ENCODE measurements at regions not wholly inside any gene's neighbourhood (a gene's known extent, or its start where the extent isn't known, plus 50 kb on each side); places are given as distances from the start of the nearest gene placed in this dataset.

DNA sequence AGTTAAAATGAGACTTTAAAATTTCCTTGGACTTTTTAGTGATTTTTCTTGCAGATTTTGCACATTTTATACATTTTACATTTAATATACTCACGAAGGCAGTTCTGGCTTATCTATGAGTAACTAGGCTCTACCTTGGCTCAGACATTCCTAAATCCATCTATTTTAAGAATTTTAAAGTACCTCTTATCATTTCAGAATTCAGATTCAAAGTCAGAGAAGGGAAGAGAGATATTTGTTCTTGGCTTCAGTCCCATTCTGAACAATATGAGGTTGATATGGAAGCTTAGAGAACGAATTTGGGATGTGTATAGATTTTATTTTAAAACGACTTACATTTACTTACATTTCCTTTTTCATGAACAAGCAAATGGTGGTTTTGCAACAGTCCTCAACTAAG is 230.2 kb downstream of the LMO4 start:
- Histone ChIP-seq H3K27ac (ENCODE audit: insufficient read depth, low read length) (no peak overlapping the region), H3K4me3 (replicated peaks in 1 of 4; ENCODE audit: control extremely low read depth in 1 of 4, insufficient read depth in 1 of 4, low read depth in 3 of 4, low read length in 4 of 4) (no peak overlapping the region), H3K4me2 (ENCODE audit: extremely low read depth, insufficient read depth, low read length) (no peak overlapping the region), H3K27me3 (ENCODE audit: control insufficient read depth, insufficient read depth, low read length) (no peaks in the 10 kb centered on the region), H3K4me1 (ENCODE audit: control insufficient read depth, extremely low read depth, insufficient read depth, low read length) (no peaks in the 10 kb centered on the region), H3K9me3 (ENCODE audit: control insufficient read depth, insufficient read depth, low read depth, low read length) (no peaks in the 10 kb centered on the region), H2AFZ (ENCODE audit: low read length) (no peak overlapping the region), H3K79me2 (ENCODE audit: control insufficient read depth, insufficient read depth, low read length) (no peaks in the 10 kb centered on the region), H3K36me3 (ENCODE audit: control insufficient read depth, insufficient read depth, low read length) (no peaks in the 10 kb centered on the region), H3K9ac (ENCODE audit: insufficient read depth, low read length) (no peak overlapping the region), H4K20me1 (ENCODE audit: control insufficient read depth, extremely low read depth, insufficient read depth, low read length) (no peaks in the 10 kb centered on the region)
- peak in 1 of 2 donors; percentile 6 for DNase-seq (ENCODE audit: low read depth in 2 of 2)
- TF ChIP-seq, protein P1, sequence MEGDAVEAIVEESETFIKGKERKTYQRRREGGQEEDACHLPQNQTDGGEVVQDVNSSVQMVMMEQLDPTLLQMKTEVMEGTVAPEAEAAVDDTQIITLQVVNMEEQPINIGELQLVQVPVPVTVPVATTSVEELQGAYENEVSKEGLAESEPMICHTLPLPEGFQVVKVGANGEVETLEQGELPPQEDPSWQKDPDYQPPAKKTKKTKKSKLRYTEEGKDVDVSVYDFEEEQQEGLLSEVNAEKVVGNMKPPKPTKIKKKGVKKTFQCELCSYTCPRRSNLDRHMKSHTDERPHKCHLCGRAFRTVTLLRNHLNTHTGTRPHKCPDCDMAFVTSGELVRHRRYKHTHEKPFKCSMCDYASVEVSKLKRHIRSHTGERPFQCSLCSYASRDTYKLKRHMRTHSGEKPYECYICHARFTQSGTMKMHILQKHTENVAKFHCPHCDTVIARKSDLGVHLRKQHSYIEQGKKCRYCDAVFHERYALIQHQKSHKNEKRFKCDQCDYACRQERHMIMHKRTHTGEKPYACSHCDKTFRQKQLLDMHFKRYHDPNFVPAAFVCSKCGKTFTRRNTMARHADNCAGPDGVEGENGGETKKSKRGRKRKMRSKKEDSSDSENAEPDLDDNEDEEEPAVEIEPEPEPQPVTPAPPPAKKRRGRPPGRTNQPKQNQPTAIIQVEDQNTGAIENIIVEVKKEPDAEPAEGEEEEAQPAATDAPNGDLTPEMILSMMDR (conservative IDR thresholded peaks at IDR 0.05 in 1 of 2, IDR thresholded peaks at IDR 0.05 in 1 of 2; ENCODE audit: low read depth in 1 of 2, low read length in 2 of 2), result no peak
- TF ChIP-seq EZH2 (IDR thresholded peaks at IDR 0.05; ENCODE audit: low read length, missing control alignments), result no peak

DNA sequence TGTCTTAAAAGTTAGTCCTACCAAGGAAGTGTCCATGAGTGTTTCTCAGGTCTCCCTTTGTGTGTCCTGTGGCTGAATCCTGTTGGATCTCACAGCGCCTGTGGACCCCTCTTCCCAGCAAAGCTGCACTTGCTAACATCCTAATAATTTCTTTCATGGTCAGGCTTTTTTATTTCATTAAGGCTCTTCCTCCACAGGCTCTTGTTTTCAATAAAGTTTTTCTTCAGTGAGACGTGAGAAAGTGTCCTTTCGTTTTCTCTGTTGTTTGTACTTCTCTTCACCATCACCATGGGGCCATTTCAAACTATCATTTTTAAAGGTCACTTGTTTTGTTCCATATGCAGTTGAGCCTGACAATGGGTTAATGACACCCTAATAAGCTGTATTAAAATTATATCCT is 231.5 kb downstream of the LMO4 start:
- Histone ChIP-seq H3K9me3 (ENCODE audit: control insufficient read depth, insufficient read depth, low read depth, low read length) (no peaks in the 10 kb centered on the region), H3K27me3 (ENCODE audit: control insufficient read depth, insufficient read depth, low read length) (no peaks in the 10 kb centered on the region), H3K4me1 (ENCODE audit: control insufficient read depth, extremely low read depth, insufficient read depth, low read length) (no peaks in the 10 kb centered on the region), H3K79me2 (ENCODE audit: control insufficient read depth, insufficient read depth, low read length) (no peaks in the 10 kb centered on the region), H2AFZ (ENCODE audit: low read length) (no peak overlapping the region), H3K9ac (ENCODE audit: insufficient read depth, low read length) (no peak overlapping the region), H3K4me3 (replicated peaks in 1 of 4; ENCODE audit: control extremely low read depth in 1 of 4, insufficient read depth in 1 of 4, low read depth in 3 of 4, low read length in 4 of 4) (no peak overlapping the region), H3K4me2 (ENCODE audit: extremely low read depth, insufficient read depth, low read length) (no peak overlapping the region), H4K20me1 (ENCODE audit: control insufficient read depth, extremely low read depth, insufficient read depth, low read length) (no peaks in the 10 kb centered on the region), H3K36me3 (ENCODE audit: control insufficient read depth, insufficient read depth, low read length) (no peaks in the 10 kb centered on the region), H3K27ac (ENCODE audit: insufficient read depth, low read length) (no peak overlapping the region)
- DNase-seq (ENCODE audit: low read depth in 2 of 2), result no peak
- TF ChIP-seq, protein P1 (conservative IDR thresholded peaks at IDR 0.05 in 1 of 2, IDR thresholded peaks at IDR 0.05 in 1 of 2; ENCODE audit: low read depth in 1 of 2, low read length in 2 of 2), result no peak
- no peak for TF ChIP-seq EZH2 (IDR thresholded peaks at IDR 0.05; ENCODE audit: low read length, missing control alignments)

DNA sequence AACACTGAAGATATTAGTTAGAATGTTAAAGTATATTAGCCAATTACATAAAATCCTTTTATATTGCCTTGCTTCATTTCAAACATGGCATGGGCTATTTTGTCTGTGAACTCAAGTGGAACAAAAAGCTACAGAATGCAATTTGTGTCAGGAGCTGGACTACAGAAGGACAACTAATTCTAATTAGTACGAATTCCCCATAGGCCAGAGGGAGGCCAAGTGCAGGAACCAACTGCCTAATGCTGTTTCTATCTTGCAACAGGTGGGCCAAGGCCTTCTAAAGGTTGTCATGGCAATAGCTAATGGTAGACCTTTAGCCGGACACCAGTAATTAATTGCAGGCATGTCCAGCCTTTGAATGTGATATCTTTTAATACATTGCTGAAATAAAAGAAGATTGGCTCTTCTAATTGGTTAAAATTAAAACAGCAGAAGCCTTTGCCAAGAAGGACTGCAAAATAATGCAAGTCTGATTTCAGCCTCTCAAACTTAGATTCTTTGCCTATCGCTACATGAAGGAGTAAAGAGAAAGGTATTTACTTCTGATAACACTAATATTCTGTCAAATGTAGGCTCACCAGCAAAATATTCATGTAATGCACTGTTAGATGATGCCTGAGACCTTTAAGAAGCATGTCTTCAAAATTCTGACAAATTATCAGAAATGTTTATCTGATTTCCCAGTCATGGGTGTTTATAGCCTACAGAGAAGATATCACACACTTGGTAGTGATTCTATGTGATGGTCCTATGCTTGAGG is 232.1 kb downstream of the LMO4 start:
- H3K4me2 ChIP-seq (ENCODE audit: extremely low read depth, insufficient read depth, low read length), result no peak overlapping the region

More for the DNA sequence above, 232.1 kb downstream of the LMO4 start:
- Histone ChIP-seq H4K20me1 (ENCODE audit: control insufficient read depth, extremely low read depth, insufficient read depth, low read length) (no peaks in the 10 kb centered on the region), H3K27me3 (ENCODE audit: control insufficient read depth, insufficient read depth, low read length) (no peaks in the 10 kb centered on the region), H3K4me3 (replicated peaks in 1 of 4; ENCODE audit: control extremely low read depth in 1 of 4, insufficient read depth in 1 of 4, low read depth in 3 of 4, low read length in 4 of 4) (no peak overlapping the region), H2AFZ (ENCODE audit: low read length) (no peak overlapping the region), H3K79me2 (ENCODE audit: control insufficient read depth, insufficient read depth, low read length) (no peaks in the 10 kb centered on the region), H3K4me1 (ENCODE audit: control insufficient read depth, extremely low read depth, insufficient read depth, low read length) (no peaks in the 10 kb centered on the region), H3K36me3 (ENCODE audit: control insufficient read depth, insufficient read depth, low read length) (no peaks in the 10 kb centered on the region), H3K9me3 (ENCODE audit: control insufficient read depth, insufficient read depth, low read depth, low read length) (no peaks in the 10 kb centered on the region), H3K9ac (ENCODE audit: insufficient read depth, low read length) (no peak overlapping the region), H3K27ac (ENCODE audit: insufficient read depth, low read length) (no peak overlapping the region)
- peak in 1 of 2 donors; percentile 84 for DNase-seq (ENCODE audit: low read depth in 2 of 2)
- TF ChIP-seq, protein P1 (conservative IDR thresholded peaks at IDR 0.05 in 1 of 2, IDR thresholded peaks at IDR 0.05 in 1 of 2; ENCODE audit: low read depth in 1 of 2, low read length in 2 of 2), result no peak
- TF ChIP-seq EZH2 (IDR thresholded peaks at IDR 0.05; ENCODE audit: low read length, missing control alignments), result no peak

All from fibroblast of lung (primary cell).